ENCODE measurements at regions not wholly inside any gene's neighbourhood (a gene's known extent, or its start where the extent isn't known, plus 50 kb on each side); places are given as distances from the start of the nearest gene placed in this dataset.

DNA sequence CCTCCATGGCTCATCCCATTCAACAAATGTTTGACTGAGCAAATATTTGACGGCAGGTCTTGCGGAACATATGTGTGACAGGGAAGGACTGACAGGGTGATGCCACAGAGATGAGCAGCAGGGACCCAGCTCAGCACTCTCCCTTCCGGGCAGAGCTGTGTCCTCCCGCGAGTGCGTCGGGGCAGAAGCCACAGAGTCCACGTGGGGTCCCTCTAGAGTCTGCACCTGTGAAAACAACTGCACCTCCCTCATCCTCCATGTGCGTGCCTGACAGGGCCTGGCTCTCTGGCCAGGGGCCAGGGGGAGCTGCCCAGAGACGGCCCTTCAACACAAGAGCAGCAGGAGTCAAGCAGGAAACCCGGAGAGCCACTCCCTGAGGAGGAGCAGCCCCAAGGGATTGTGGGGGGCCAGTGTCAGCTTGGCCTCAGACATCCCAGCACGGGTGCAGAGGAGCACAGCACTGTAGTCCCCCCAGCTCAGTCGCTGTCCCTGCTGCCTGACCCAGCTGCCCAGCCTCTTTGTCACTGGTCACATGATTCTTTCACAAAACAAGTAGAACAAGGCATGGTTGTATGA lies 83.6 kb upstream of the TMEM72 start:
- no peak for DNase-seq
- TF ChIP-seq, protein P1, sequence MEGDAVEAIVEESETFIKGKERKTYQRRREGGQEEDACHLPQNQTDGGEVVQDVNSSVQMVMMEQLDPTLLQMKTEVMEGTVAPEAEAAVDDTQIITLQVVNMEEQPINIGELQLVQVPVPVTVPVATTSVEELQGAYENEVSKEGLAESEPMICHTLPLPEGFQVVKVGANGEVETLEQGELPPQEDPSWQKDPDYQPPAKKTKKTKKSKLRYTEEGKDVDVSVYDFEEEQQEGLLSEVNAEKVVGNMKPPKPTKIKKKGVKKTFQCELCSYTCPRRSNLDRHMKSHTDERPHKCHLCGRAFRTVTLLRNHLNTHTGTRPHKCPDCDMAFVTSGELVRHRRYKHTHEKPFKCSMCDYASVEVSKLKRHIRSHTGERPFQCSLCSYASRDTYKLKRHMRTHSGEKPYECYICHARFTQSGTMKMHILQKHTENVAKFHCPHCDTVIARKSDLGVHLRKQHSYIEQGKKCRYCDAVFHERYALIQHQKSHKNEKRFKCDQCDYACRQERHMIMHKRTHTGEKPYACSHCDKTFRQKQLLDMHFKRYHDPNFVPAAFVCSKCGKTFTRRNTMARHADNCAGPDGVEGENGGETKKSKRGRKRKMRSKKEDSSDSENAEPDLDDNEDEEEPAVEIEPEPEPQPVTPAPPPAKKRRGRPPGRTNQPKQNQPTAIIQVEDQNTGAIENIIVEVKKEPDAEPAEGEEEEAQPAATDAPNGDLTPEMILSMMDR (IDR thresholded peaks at IDR 0.05): no peak
- TF ChIP-seq EZH2 (IDR thresholded peaks at IDR 0.05; ENCODE audit: borderline replicate concordance, insufficient read depth, low read depth, low read length, poor library complexity, severe bottlenecking): no peak
- intact Hi-C loops (cut with micrococcal nuclease): no loop called here
- H3K9ac ChIP-seq (ENCODE audit: low read length): no peak overlapping the region
- H3K79me2 ChIP-seq (ENCODE audit: control insufficient read depth, insufficient read depth, low read length): no peaks in the 10 kb centered on the region
- CTCF ChIA-PET: no interaction called here
- H4K20me1 ChIP-seq (ENCODE audit: control insufficient read depth, insufficient read depth, low read length, poor library complexity, severe bottlenecking): no peaks in the 10 kb centered on the region
- no peak overlapping the region for H3K4me3 ChIP-seq (ENCODE audit: control extremely low read depth in 1 of 5, extremely low read depth in 1 of 5, insufficient read depth in 1 of 5, low read depth in 2 of 5, low read length in 4 of 5)
- H2AFZ ChIP-seq (ENCODE audit: insufficient read depth, low read depth, low read length, poor library complexity, severe bottlenecking): no peak overlapping the region
- H3K9me3 ChIP-seq (ENCODE audit: control extremely low read depth in 1 of 3, control insufficient read depth in 2 of 3, insufficient read depth in 1 of 3, low read length in 2 of 3): no peaks in the 10 kb centered on the region
- 89% methylated on average over 11 of the region's 13 CpGs for WGBS (ENCODE audit: insufficient coverage)
- H3K27me3 ChIP-seq (replicated peaks in 1 of 4; ENCODE audit: control extremely low read depth in 1 of 4, control insufficient read depth in 3 of 4, insufficient read depth in 4 of 4, low read length in 3 of 4): no peaks in the 10 kb centered on the region
- H3K27ac ChIP-seq (ENCODE audit: low read length in 2 of 2): no peak overlapping the region
- Mint-ChIP-seq H3K27me3 (peaks cover 6% of the 10 kb centered on the region), H3K4me1 (no peaks in the 10 kb centered on the region), H3K4me3 (no peak overlapping the region), H3K27ac (no peak overlapping the region), H3K9me3 (ENCODE audit: insufficient read depth) (no peaks in the 10 kb centered on the region)
- H3K4me2 ChIP-seq (replicated peaks; ENCODE audit: low read depth, low read length, poor library complexity, severe bottlenecking): no peak overlapping the region
- POLR2A ChIA-PET: no interaction called here
- no peaks in the 10 kb centered on the region for H3K4me1 ChIP-seq (ENCODE audit: control insufficient read depth in 2 of 2, insufficient read depth in 2 of 2, low read length in 2 of 2)
- ATAC-seq (ENCODE audit: low read depth): no peak
- H3K36me3 ChIP-seq (replicated peaks in 1 of 2; ENCODE audit: control extremely low read depth in 1 of 2, control insufficient read depth in 1 of 2, extremely low read depth in 1 of 2, insufficient read depth in 2 of 2, low read length in 1 of 2): no peaks in the 10 kb centered on the region

DNA sequence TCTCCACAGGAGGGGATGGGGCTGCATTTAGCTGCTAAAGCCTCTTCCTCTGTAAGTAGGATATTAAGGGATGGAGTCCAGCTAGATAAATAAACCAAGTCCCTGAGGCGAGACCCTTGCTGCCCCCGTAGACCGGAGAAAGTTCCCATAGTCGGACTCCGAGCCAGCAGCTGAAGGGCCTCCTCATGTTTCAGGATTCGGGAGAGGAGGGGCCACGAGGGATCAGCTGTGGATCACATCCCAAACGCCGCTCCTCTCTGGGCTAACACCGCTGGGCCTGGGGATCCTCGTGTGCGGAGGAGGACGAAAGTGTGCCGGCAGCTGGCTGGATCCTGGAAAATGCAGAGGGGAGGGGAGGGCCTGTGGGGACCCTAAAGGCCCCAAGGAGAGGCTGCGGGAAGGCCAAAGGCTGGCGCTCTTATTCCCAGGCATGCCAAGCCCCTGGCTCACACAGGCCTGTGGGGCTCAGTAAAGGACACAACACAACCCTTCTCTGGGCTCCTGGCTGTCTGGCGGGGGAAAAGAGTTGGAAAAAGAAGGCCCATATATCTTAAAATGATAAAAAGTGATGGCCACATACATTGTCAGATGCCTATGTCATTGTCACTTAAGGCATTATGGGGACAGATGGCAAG lies 82.5 kb upstream of the TMEM72 start:
- no peaks in the 10 kb centered on the region for H3K79me2 ChIP-seq (ENCODE audit: control insufficient read depth, insufficient read depth, low read length)
- H3K27me3 ChIP-seq (replicated peaks in 1 of 4; ENCODE audit: control extremely low read depth in 1 of 4, control insufficient read depth in 3 of 4, insufficient read depth in 4 of 4, low read length in 3 of 4): no peaks in the 10 kb centered on the region
- H3K27ac Mint-ChIP-seq: no peak overlapping the region
- H4K20me1 ChIP-seq (ENCODE audit: control insufficient read depth, insufficient read depth, low read length, poor library complexity, severe bottlenecking): no peaks in the 10 kb centered on the region
- no peaks in the 10 kb centered on the region for H3K4me1 Mint-ChIP-seq
- no peak overlapping the region for H3K4me2 ChIP-seq (replicated peaks; ENCODE audit: low read depth, low read length, poor library complexity, severe bottlenecking)
- no peak overlapping the region for H3K4me3 ChIP-seq (ENCODE audit: control extremely low read depth in 1 of 5, extremely low read depth in 1 of 5, insufficient read depth in 1 of 5, low read depth in 2 of 5, low read length in 4 of 5)
- no peaks in the 10 kb centered on the region for H3K9me3 ChIP-seq (ENCODE audit: control extremely low read depth in 1 of 3, control insufficient read depth in 2 of 3, insufficient read depth in 1 of 3, low read length in 2 of 3)
- no peaks in the 10 kb centered on the region for H3K9me3 Mint-ChIP-seq (ENCODE audit: insufficient read depth)
- no peak overlapping the region for H3K27ac ChIP-seq (ENCODE audit: low read length in 2 of 2)
- intact Hi-C loops (cut with micrococcal nuclease): no loop called here
- 93% methylated on average over 9 of the region's 17 CpGs for WGBS (ENCODE audit: insufficient coverage)
- peaks cover 6% of the 10 kb centered on the region for H3K27me3 Mint-ChIP-seq
- no peaks in the 10 kb centered on the region for H3K4me1 ChIP-seq (ENCODE audit: control insufficient read depth in 2 of 2, insufficient read depth in 2 of 2, low read length in 2 of 2)
- H3K36me3 ChIP-seq (replicated peaks in 1 of 2; ENCODE audit: control extremely low read depth in 1 of 2, control insufficient read depth in 1 of 2, extremely low read depth in 1 of 2, insufficient read depth in 2 of 2, low read length in 1 of 2): no peaks in the 10 kb centered on the region
- no peak overlapping the region for H3K4me3 Mint-ChIP-seq
- ChIA-PET CTCF (no interaction called here), POLR2A (no interaction called here)
- no peak overlapping the region for H2AFZ ChIP-seq (ENCODE audit: insufficient read depth, low read depth, low read length, poor library complexity, severe bottlenecking)
- no peak for ATAC-seq (ENCODE audit: low read depth)
- no peak overlapping the region for H3K9ac ChIP-seq (ENCODE audit: low read length)
- no peak for DNase-seq
- TF ChIP-seq EZH2 (IDR thresholded peaks at IDR 0.05; ENCODE audit: borderline replicate concordance, insufficient read depth, low read depth, low read length, poor library complexity, severe bottlenecking): no peak
- TF ChIP-seq, protein P1 (IDR thresholded peaks at IDR 0.05): no peak

All from B cell (primary cell).